ENCODE measurements at regions not wholly inside any gene's neighbourhood (a gene's known extent, or its start where the extent isn't known, plus 50 kb on each side); places are given as distances from the start of the nearest gene placed in this dataset.

GRCh38 chr4:136458326-136458725 lies 1074.0 kb downstream of the PCDH18 start:
- 95% methylated on average over 4 of the region's 4 CpGs for WGBS (ENCODE audit: insufficient coverage)
- H3K27ac Mint-ChIP-seq = no peak overlapping the region

GRCh38 chr4:136457577-136457976 lies 1074.7 kb downstream of the PCDH18 start:
- Mint-ChIP-seq H3K4me1 (no peaks in the 10 kb centered on the region), H3K27me3 (ENCODE audit: low read depth in 2 of 2) (no peaks in the 10 kb centered on the region), H3K4me3 (no peak overlapping the region), H3K27ac (no peak overlapping the region), H3K36me3 (no peaks in the 10 kb centered on the region), H3K9me3 (peaks cover 3 to 7% of the 10 kb centered on the region in 2 donors)
- no peak for TF ChIP-seq CTCF (IDR thresholded peaks at IDR 0.05)
- Histone ChIP-seq H3K9me3 (ENCODE audit: control insufficient read depth, insufficient read depth, low read length) (peaks cover 5% of the 10 kb centered on the region), H3K27me3 (ENCODE audit: control insufficient read depth, insufficient read depth, low read length) (no peaks in the 10 kb centered on the region), H3K27ac (ENCODE audit: low read length) (no peak overlapping the region), H3K4me1 (ENCODE audit: control insufficient read depth, insufficient read depth, low read length) (no peaks in the 10 kb centered on the region), H3K36me3 (ENCODE audit: control insufficient read depth, insufficient read depth, low read length) (no peaks in the 10 kb centered on the region), H3K4me3 (ENCODE audit: low read length) (no peak overlapping the region)
- DNase-seq = no peak
- 76% methylated on average over 5 of the region's 5 CpGs for WGBS (ENCODE audit: insufficient coverage)
- ATAC-seq = no peak
- intact Hi-C loops (cut with micrococcal nuclease) = no loop called here

More at GRCh38 chr4:136458326-136458725, 1074.0 kb downstream of the PCDH18 start:
- H3K36me3 Mint-ChIP-seq = no peaks in the 10 kb centered on the region
- H3K4me3 Mint-ChIP-seq = no peak overlapping the region
- ATAC-seq (no peak), DNase-seq (no peak)
- Histone ChIP-seq H3K4me3 (ENCODE audit: low read length) (no peak overlapping the region), H3K36me3 (ENCODE audit: control insufficient read depth, insufficient read depth, low read length) (no peaks in the 10 kb centered on the region), H3K27ac (ENCODE audit: low read length) (no peak overlapping the region), H3K4me1 (ENCODE audit: control insufficient read depth, insufficient read depth, low read length) (no peaks in the 10 kb centered on the region), H3K9me3 (ENCODE audit: control insufficient read depth, insufficient read depth, low read length) (peaks cover 5% of the 10 kb centered on the region), H3K27me3 (ENCODE audit: control insufficient read depth, insufficient read depth, low read length) (no peaks in the 10 kb centered on the region)
- H3K9me3 Mint-ChIP-seq = peaks cover 3 to 7% of the 10 kb centered on the region in 2 donors
- intact Hi-C loops (cut with micrococcal nuclease) = no loop called here
- no peaks in the 10 kb centered on the region for H3K4me1 Mint-ChIP-seq
- H3K27me3 Mint-ChIP-seq (ENCODE audit: low read depth in 2 of 2) = no peaks in the 10 kb centered on the region
- TF ChIP-seq CTCF (IDR thresholded peaks at IDR 0.05) = no peak

GRCh38 chr4:136457004-136457403 lies 1075.3 kb downstream of the PCDH18 start:
- TF ChIP-seq CTCF (IDR thresholded peaks at IDR 0.05) = no peak
- intact Hi-C loops (cut with micrococcal nuclease) = no loop called here
- H3K36me3 ChIP-seq (ENCODE audit: control insufficient read depth, insufficient read depth, low read length) = no peaks in the 10 kb centered on the region
- H3K4me3 ChIP-seq (ENCODE audit: low read length) = no peak overlapping the region
- H3K9me3 Mint-ChIP-seq = peaks cover 3 to 5% of the 10 kb centered on the region in 2 donors
- DNase-seq (no peak), ATAC-seq (no peak)
- H3K27ac ChIP-seq (ENCODE audit: low read length) = no peak overlapping the region
- no peaks in the 10 kb centered on the region for H3K27me3 Mint-ChIP-seq (ENCODE audit: low read depth in 2 of 2)
- no peaks in the 10 kb centered on the region for H3K36me3 Mint-ChIP-seq
- peaks cover 5% of the 10 kb centered on the region for H3K9me3 ChIP-seq (ENCODE audit: control insufficient read depth, insufficient read depth, low read length)
- H3K4me1 ChIP-seq (ENCODE audit: control insufficient read depth, insufficient read depth, low read length) = no peaks in the 10 kb centered on the region
- WGBS (ENCODE audit: insufficient coverage) = 79% methylated on average over 2 of the region's 2 CpGs
- no peaks in the 10 kb centered on the region for H3K27me3 ChIP-seq (ENCODE audit: control insufficient read depth, insufficient read depth, low read length)
- H3K27ac Mint-ChIP-seq = no peak overlapping the region
- H3K4me3 Mint-ChIP-seq = no peak overlapping the region
- H3K4me1 Mint-ChIP-seq = no peaks in the 10 kb centered on the region

- no peak overlapping the region for H3K4me3 ChIP-seq (ENCODE audit: low read length)
- no peak for TF ChIP-seq CTCF (IDR thresholded peaks at IDR 0.05)
- H3K9me3 Mint-ChIP-seq = peaks cover 2 to 3% of the 10 kb centered on the region in 2 donors
- intact Hi-C loops (cut with micrococcal nuclease) = no loop called here
- WGBS (ENCODE audit: insufficient coverage) = 84% methylated on average over 3 of the region's 4 CpGs
- no peaks in the 10 kb centered on the region for H3K4me1 ChIP-seq (ENCODE audit: control insufficient read depth, insufficient read depth, low read length)
- H3K4me1 Mint-ChIP-seq = no peaks in the 10 kb centered on the region
- no peaks in the 10 kb centered on the region for H3K36me3 Mint-ChIP-seq
- no peak overlapping the region for H3K4me3 Mint-ChIP-seq
- no peak for DNase-seq
- H3K27ac Mint-ChIP-seq = no peak overlapping the region
- H3K27me3 Mint-ChIP-seq (ENCODE audit: low read depth in 2 of 2) = no peaks in the 10 kb centered on the region
- H3K36me3 ChIP-seq (ENCODE audit: control insufficient read depth, insufficient read depth, low read length) = no peaks in the 10 kb centered on the region
- H3K9me3 ChIP-seq (ENCODE audit: control insufficient read depth, insufficient read depth, low read length) = peaks cover 14% of the 10 kb centered on the region
- H3K27me3 ChIP-seq (ENCODE audit: control insufficient read depth, insufficient read depth, low read length) = no peaks in the 10 kb centered on the region
- no peak for ATAC-seq
- H3K27ac ChIP-seq (ENCODE audit: low read length) = no peak overlapping the region
Observed at GRCh38 chr4:136443006-136443405, 1089.3 kb downstream of the PCDH18 start.

Measured in natural killer cell (primary cell).